ENCODE measurements at regions not wholly inside any gene's neighbourhood (a gene's known extent, or its start where the extent isn't known, plus 50 kb on each side); places are given as distances from the start of the nearest gene placed in this dataset.
"Not testable (repeated sequence)": the region's sequence is repeated elsewhere in the genome, so short reads cannot be mapped to it uniquely, and the experiment has no call there.

- DNase-seq (ENCODE audit: low read depth) = no peak
- no peak overlapping the region for H3K4me3 ChIP-seq (ENCODE audit: low read depth, low read length)
- no peak for TF ChIP-seq CTCF (conservative IDR thresholded peaks at IDR 0.05; ENCODE audit: low read depth, low read length)
These were observed 132.6 kb upstream of the MXRA5 start for GRCh38 chrX:3479026-3479425.

GRCh38 chrX:3476973-3477372 is 130.5 kb upstream of the MXRA5 start:
- DNase-seq (ENCODE audit: low read depth) = no peak
- H3K4me3 ChIP-seq (ENCODE audit: low read depth, low read length) = no peak overlapping the region
- TF ChIP-seq CTCF (conservative IDR thresholded peaks at IDR 0.05; ENCODE audit: low read depth, low read length) = no peak

GRCh38 chrX:3470211-3470679 is 123.8 kb upstream of the MXRA5 start:
- H3K4me3 ChIP-seq (ENCODE audit: low read depth, low read length); DNase-seq (ENCODE audit: low read depth): not testable (repeated sequence)

GRCh38 chrX:3468031-3468430 is 121.6 kb upstream of the MXRA5 start:
- no peak for DNase-seq (ENCODE audit: low read depth)
- H3K4me3 ChIP-seq (ENCODE audit: low read depth, low read length) = no peak overlapping the region
- TF ChIP-seq CTCF (conservative IDR thresholded peaks at IDR 0.05; ENCODE audit: low read depth, low read length) = no peak

GRCh38 chrX:3465017-3465416 is 118.6 kb upstream of the MXRA5 start:
- no peak overlapping the region for H3K4me3 ChIP-seq (ENCODE audit: low read depth, low read length)
- TF ChIP-seq CTCF (conservative IDR thresholded peaks at IDR 0.05; ENCODE audit: low read depth, low read length) = no peak
- no peak for DNase-seq (ENCODE audit: low read depth)

GRCh38 chrX:3462166-3462508 is 115.7 kb upstream of the MXRA5 start:
- TF ChIP-seq CTCF (conservative IDR thresholded peaks at IDR 0.05; ENCODE audit: low read depth, low read length) = no peak
- no peak overlapping the region for H3K4me3 ChIP-seq (ENCODE audit: low read depth, low read length)
- DNase-seq (ENCODE audit: low read depth) = no peak

GRCh38 chrX:3461397-3462165 is 115.1 kb upstream of the MXRA5 start:
- no peak for TF ChIP-seq CTCF (conservative IDR thresholded peaks at IDR 0.05; ENCODE audit: low read depth, low read length)
- no peak overlapping the region for H3K4me3 ChIP-seq (ENCODE audit: low read depth, low read length)
- no peak for DNase-seq (ENCODE audit: low read depth)

Measured in epithelial cell of proximal tubule (primary cell).